ENCODE measurements at regions not wholly inside any gene's neighbourhood (a gene's known extent, or its start where the extent isn't known, plus 50 kb on each side); places are given as distances from the start of the nearest gene placed in this dataset.
"Not testable (repeated sequence)": the region's sequence is repeated elsewhere in the genome, so short reads cannot be mapped to it uniquely, and the experiment has no call there.

DNA sequence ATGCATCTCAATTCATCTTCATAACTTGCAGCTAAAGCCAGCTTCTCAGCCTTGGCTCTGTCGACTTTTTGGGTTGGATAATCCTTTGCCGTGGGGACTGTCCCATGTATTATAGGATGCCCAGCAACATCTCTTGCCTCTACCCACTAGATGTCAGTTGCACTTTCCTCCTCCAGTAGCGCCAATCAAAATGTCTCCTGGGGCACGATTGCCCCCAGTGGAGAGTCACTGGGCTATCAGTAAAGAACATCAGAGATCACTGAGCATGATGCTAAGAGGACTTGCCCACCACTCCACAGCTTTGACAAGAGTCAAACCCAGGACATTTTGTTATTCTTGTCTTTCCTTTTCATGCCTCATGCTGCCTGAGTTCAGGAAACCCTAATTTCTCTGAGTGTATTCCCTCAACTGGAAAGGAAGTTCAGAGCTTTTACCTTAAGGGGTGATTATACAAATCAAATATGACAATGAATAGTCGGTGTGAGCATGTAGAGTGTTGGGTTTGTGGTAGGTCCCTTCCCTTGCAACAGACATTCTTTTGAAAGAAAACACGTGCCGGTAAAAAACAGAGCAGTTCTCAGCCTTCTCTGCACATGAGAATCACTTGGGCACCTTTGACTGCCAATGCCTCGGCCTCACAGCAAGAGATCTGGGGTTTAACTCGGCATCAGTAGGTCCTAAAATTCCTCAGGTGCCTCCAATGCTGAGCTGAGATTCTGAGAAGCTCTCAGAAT, 980.6 kb downstream of the VRK1 start:
- DNase-seq, result no peak

DNA sequence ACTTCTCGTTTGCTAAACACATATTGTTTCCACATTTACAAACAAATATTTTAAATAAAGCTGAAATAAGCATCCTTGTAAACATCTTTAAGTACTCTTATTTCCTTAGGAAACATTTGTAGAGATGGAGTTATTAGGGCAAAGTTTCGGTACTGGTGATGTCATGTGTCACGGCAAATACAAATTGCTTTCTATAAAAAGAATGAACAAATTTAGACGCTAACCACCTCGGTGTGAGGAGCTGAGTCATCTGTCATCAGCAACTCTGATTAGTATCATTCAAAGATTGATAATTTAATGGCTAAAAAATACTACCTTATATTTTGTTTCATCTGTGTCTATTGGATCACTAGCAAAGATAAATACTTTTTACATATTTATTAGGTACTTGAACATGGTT, 982.0 kb downstream of the VRK1 start:
- DNase-seq, result no peak

DNA sequence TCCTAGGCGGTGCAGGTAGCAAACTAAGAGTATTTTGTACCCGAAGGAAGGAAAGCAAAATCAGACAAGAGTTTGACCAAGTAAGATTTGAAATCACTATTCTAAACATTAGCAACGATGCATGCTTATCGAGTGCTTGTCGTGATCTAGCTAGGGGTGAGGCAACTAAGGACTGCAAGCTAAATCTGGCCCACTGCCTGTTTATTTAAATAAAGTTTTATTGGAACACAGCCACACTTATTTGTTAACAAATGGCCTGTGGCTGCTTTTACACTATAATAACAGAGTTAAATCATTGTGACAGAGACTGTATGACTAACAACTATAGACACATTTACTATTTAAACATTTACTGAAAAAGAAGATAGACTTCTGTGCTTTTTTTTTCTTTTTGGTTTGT, 983.6 kb downstream of the VRK1 start:
- DNase-seq, result no peak

DNA sequence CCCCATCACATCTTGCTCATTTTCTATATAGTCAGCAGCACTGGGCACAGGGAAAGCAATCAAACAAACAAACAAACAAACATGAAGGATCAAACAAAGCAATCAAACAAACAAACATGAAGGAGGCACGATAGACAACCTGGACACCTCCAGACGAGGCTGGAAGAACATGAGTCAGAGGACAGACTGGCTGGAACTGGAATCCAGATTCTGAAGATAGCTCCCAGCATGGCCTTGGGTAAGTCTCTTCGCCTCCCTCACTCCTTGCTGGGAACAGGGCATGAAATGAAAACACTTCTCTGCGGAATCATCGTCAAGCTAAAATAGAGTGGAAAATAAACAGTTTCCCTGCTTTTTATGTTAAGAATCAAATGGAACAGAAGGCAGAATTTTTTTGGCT, 984.8 kb downstream of the VRK1 start:
- DNase-seq, result no peak

DNA sequence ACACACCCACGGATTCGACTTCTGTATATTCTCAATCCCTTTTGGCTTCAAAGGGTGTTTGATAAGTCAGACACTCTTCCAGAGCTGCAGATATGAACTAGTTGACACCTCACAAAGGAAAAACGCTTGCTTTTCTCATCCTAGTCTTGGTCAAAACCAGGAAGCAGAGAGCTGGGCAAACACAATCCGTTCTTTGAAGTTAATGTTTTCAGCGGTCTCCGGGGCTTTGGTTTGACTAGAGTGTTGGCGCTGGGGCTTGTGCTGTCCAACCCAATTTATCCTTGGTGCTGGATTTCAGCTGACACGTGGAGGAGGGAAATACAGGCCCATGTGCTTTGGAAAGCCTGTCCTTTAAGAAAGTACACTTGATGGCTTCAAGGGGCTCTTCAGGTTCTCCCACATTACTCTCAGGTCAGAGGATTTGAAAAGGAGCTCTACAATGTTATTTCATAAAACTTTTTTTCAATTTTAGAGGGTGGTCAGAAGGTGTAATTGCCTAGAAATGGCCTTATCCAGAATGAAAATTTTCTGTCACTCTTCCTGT, 985.8 kb downstream of the VRK1 start:
- no peak for DNase-seq

DNA sequence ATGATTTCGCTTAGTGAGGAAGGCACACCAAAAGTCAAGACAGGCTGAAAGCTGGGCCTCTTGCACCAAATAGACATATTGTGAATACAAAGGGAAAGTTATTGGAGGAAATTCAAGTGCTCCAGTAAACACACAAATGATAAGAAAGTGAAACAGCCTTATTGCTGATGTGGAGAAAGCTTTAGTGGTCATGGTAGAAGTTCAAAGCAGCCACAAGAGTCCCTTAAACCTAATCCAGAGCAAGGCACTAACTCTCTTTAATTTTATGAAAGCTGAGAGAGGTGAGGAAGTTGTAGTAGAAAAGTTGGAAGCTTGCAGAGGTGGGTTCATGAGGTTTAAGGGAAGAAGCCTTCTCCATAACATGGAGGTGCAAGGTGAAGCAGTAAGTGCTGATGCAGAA, 988.3 kb downstream of the VRK1 start:
- DNase-seq, result no peak

DNA sequence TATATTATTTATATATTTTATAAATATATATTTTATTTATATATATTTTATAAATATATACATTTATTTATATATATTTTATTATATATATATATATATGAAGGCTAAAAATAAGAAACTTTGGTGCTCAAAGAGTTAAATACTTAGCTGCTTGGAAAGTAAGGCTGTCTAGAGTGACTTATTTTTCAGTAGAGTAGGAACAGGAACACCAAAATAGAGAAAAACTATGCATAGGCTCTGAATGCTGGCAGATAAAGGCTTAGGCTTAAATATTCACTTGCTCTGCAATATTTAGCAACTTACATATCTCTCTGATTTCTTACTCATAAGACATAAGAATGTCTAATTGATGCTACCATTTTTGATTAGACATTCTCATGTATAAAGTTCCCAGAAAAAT, 991.2 kb downstream of the VRK1 start:
- no peak for DNase-seq

DNA sequence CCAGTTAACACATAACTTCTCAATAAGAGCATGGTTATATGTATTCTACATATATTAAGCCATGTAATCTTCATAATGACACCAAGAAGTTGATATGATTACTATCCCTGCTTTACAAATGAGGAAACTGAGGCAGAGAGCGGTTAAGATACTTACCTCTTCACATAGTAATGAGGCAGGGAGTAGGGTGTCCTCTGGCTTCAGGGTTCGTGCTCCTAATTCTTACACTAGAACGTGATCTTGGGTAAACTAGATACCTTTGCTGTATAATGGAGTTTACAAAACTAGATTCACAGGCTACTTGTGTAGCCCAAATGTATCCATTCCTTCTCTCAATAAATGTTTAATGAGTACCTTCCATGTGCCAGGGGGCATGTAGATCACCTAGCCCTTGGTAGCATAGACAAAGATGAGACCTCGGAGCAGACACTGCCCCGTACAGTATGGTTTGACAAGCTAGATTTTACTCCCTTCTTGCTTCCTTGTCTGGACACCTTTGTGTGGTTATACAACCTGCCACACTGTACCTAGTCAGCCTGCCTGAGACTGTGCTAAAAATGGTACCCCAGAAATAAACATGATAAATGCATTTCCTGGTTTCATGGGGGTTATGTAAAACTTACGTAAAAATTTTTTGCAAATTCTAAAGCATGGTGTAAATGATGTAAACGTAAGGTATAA, 991.8 kb downstream of the VRK1 start:
- no peak for DNase-seq

DNA sequence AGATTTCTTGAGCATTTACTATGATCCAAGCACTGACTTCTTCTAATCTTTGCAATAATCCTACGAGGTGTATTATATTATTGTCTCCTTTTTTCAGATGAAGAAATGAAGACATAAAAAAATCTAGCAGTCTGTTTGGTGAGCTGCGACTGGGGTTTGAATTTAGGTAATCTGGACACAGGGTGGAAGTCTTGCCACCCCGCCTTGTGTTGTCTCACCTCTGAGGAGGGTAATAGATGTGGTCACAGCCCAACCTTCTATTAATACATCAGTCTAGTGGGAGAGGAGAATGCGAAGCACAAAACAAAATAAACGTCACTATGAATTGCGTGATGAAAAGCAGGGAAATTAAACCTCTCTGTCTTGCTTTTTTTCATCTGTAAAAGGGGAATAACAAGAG, 993.9 kb downstream of the VRK1 start:
- DNase-seq, result no peak

DNA sequence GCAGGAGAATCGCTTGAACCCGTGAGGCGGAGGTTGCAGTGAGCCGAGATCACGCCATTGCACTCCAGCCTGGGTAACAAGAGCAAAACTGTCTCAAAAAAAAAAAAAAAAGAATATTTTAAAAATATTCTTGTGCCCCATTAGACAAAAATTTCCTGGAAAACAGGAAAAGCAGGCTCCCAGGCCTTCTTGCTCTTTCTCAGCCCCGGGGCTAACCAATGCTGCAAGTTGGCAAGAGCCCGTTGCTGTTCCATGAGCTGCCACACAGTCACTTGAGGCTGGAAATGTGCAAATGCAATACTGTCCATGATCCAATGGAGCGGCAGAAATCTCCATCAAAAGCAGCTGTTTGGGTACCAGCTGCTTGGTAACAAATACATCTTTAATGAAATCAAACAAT, 994.7 kb downstream of the VRK1 start:
- DNase-seq, result no peak

DNA sequence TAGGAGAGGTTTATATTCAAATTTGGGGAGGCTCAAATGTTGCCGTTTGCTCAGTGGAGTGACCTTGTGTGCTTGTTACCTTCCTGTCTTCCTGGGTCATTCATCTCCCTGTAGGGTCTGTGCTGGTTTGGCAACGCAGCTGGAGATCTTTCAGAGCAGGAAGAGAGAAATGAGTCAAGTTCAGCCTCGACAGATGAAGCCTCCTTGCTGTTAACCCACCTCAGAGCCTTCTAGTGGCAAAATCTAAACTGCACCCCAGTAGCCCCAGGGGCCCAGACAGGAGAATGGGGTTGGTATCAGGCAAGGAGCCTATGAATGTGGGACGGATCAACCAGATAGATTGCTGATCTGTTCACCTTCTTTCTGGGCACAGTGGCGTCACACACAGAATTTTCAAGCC, 999.3 kb downstream of the VRK1 start:
- no peak for DNase-seq

DNA sequence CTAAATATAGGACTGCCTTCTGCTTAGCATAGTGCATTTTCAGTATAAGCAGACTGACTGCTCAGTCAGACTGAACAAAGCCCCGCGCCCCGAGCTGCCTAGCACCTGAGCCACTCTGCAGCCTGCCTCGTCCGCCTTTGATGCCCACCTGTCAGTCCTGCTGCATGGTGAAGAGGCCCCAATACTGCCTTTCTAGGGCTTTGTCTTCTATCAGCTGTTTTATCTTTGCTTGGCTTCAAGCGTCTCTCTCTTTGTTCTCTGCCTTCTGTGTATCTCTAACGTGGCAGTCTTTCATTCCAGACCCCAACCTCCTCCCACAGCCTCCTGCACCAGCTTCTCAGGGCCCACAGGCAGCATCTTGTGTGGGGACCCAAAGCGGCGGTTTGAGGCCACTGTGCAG, 1001.0 kb downstream of the VRK1 start:
- DNase-seq, result no peak

DNA sequence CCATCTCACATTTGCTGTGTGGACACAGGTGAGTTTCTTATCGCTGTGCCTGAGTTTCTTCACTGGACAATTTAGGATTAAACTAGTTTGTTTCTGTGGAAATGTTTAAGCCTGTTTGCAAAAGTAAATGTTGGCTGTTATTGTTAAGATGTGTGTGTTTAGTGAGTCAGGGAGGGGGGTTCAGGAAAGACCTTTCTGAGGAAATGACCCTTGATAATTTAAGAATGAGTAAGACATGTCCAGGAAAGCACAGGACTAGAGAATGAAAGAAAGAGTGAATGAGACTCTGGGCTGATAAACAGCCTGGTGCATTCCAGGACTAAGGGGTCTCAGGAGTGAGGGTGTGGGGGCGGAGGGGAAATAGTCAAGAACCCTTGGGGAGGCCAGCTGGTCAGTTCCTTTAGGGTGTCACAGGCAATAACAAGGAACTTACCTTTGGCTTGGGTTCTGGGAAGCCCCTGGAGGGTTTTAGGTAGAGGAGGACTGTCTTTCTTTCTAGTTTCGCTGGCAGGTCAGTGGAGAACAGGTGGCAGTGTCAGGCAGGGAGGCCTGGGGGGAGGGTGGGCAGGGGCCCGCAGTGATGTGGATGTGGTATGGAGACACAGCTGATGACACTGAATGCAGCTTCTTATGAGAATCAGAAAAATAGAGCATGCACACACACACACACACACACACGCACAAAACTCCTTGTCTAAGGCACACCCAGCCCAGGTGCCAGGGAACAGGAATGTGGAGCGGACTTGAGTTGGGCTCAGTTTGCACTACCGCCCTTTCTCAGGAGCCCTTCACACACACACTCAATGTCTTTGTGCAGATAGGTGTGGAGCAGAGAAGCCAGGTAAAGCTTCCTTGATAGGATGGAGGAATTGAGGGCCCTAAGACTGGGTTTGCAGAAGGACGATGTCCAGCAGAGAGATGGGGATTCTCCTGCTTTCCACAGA, 1005.5 kb downstream of the VRK1 start:
- DNase-seq, result no peak

DNA sequence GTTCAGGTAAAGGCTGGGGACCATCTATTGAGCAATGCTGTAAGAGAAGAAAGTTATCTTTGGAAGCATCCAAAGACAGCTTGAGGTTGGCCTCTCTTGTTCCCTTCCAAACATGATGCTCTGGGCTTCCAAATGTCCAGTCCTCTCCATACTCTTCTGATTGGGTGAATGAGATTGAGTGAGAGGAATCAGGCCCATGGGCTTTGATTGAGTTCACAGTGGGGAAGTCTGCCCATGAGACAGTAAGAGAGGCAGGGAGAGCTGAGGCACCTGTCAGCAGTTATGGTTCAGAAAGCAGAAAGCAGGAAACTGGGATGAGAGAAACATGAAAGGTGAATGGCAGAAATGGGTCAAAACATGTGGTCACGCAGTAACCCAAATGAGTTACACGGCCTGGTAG, 1006.9 kb downstream of the VRK1 start:
- no peak for DNase-seq

DNA sequence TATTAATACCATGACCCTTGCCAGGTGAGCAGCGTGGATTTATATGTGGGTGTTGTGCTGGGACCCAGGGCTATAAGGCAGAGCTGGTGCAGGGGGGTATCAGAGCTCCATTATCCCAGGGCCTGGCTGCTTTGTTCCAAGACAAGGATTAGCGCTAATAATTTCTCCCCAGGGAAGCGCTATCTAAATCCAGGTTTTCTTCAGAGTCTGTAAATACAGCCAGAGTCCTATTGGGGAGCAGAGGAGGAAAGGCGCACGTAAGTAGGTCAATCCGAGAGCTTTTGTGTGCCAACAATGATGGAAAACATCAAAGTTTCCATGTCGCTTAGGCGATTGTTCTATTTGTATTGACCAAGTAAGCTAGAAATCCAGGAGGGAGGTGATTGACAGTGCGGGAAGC, 1009.7 kb downstream of the VRK1 start:
- no peak for DNase-seq

DNA sequence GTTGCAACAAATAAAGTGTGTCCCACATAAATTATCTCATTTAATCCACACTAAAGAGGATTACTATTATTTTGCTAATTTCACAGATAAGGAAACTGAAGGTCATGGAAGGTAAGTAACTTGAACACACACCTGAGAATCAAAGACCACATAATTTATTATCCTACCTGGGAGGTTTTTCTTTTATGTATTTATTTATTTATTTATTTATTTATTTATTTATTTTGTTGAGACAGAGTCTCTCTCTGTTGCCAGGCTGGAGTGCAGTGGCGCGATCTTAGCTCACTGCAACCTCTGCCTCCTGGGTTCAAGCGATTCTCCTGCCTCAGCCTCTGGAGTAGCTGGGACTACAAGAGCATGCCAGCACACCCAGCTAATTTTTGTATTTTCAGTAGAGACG, 1011.4 kb downstream of the VRK1 start:
- not testable (repeated sequence) for DNase-seq

DNA sequence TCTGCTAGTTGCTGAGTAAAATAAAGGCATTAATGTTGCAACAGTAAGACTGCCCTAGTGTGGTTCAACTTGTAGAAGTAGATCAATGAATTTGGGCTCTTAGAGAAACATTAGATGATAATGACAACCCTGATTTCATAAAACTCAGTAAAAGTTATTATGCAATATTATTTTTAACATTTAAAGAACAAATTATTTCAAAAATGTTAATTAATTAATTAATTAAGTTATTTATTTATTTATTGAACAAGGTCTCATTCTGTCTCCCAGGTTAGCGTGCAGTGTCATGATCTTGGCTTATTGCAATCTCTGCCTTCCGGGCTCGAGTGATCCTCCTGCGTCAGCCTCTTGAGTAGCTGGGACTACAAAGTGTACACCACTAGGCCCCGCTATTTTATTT, 1016.4 kb downstream of the VRK1 start:
- no peak for DNase-seq

DNA sequence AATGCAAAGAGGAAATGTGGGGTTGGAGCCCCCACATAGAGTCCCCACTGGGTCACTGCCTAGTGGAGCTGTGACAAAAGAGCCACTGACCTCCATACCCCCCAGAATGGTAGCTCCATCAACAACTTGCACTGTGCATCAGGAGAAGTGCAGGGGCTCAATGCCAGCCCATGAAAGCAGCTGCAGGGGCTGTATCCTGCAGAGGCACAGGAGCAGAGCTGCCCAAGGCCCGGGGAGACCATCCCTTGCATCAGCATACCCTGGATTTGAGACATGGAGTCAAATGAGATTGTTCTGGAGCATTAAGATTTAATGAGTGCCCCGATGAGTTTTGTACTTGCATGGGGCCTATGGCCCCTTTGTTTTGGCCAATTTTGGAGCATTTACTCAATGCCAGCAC, 1023.6 kb downstream of the VRK1 start:
- DNase-seq, result no peak

DNA sequence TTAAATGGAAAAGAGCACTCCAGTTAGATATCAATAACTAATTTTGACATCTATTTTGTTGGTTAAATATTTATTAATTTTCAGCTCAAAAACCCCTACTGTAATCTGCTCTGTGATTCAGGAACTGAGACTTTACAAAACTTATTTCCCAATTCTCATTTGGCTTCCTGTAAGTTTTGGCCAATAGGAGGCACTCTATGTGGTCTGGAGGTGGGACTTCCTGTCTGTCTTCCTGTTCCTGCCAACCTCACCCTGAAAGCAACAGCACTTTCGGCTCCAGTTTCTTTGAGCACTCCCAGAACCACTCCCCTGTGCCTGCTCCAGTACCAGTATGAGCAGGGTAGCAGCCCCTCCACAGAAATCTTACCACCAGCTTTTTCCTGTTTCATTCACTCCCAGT, 1027.0 kb downstream of the VRK1 start:
- no peak for DNase-seq

DNA sequence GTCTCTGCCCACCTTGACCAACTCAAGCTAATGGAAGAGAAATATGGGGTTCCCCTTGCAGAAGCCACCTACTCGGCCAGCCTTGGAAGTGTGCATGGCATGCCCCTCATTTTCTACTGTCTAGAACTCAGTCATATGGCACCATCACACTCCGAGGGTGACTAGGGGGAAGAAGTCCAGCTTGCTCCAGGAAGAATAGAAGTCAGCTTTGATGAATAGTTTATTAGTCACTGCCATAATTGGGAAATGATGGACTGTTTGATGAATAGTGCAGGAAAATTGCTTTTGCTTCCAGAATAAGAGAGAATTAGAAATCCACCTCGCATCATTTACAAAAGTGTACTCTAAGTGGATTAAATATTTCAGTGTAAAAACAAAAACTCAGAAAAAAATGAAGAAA, 1030.6 kb downstream of the VRK1 start:
- DNase-seq, result no peak

DNA sequence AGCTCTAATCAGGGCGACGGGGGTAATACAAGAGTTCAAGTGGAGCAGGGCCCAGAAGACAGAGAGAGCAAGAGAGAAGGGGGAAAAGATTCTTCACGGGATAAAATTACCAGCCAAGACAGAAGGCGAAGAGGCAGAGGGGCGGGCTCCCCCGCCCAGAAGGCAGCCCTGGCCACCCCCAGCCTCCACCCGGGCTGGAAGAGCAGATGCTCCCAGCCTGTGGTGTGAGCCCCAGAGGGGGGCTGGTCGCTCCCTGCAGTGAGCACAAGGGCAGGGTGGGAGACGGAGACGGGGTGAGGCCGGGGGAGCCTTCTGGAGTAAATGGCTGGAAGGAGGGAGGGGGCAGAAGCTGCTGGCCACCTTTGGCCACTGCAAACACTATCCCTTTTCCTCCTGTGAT, 1035.6 kb downstream of the VRK1 start:
- no peak for DNase-seq

DNA sequence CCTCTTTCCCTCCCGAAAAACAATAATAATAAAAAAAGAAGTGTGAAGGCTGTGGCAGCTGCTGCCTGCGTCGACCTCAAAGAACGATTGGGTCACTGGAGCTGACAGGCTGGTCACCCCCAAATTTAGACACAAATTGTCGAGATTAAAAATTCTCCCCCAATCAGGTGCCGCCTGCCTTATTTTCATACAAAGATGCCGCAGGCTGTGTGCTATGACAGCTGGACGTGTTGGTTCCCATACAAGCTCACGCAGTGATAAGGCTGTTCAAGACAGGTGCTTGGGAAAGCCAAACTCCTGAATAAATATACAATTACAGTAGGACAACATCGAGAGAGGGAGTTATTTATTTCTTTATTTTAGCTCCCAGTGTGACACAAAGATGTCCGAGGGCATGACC, 1041.8 kb downstream of the VRK1 start:
- DNase-seq, result no peak

DNA sequence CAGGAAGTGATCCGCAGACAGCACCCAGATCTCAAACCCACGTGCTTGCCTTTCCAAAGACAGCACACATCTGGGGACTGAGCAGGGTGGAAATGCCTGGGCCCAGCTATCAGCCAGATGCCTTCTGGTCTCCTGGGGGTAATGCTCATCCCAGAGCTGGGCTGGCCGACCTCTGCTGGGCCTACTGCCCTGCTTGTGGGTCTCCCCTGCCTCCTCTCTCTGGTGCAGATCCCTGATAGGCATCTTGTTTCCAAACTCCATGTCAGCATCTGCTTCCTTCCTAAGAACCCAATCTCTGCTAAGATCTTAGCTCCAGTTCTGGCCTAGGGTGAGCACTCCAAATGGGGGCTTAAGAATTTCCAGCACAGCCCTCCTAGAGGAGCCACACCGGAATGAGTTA, 1043.0 kb downstream of the VRK1 start:
- no peak for DNase-seq

DNA sequence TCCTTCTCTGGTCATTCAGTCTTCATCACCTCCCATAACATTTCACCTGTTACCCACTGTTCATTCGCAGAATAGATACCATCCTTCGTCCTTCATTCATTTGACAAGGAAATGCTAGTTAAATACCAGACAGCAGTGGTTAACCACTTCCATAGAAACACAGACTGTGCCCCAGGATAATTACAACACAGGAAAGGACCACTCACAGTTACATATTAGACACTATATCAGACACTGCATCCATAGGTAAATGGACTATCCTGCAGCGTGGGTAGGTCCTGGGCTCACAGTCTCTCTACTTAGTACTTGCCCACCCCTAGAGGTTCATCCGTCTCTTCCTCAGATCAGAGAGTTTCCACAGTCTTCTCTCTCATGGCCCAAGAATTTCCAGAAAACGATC, 1044.6 kb downstream of the VRK1 start:
- no peak for DNase-seq

All from suppressor macrophage treated with lipopolysaccharide for 4 hours (primary cell).